ENCODE measurements at regions not wholly inside any gene's neighbourhood (a gene's known extent, or its start where the extent isn't known, plus 50 kb on each side); places are given as distances from the start of the nearest gene placed in this dataset.

- H3K9me3 ChIP-seq (ENCODE audit: control insufficient read depth, insufficient read depth, low read depth, low read length), result no peaks in the 10 kb centered on the region
- DNase-seq (ENCODE audit: low read depth, low spot score) (no peak), ATAC-seq (no peak)
- TF ChIP-seq SIN3A (IDR thresholded peaks at IDR 0.05; ENCODE audit: borderline replicate concordance, insufficient read depth, low read depth, low read length) (no peak), REST (IDR thresholded peaks at IDR 0.05; ENCODE audit: insufficient read depth in 1 of 2, low read depth in 2 of 2, low read length in 1 of 2) (no peak), CTCF (IDR thresholded peaks at IDR 0.05) (no peak), POLR2AphosphoS5 (IDR thresholded peaks at IDR 0.05; ENCODE audit: low read depth, low read length) (no peak), TCF7L2 (IDR thresholded peaks at IDR 0.05; ENCODE audit: low read depth, low read length) (no peak)
- no peaks in the 10 kb centered on the region for H3K4me1 ChIP-seq (ENCODE audit: control insufficient read depth, insufficient read depth, low read length)
- no TSS peak for BruUV-seq (replicated peaks)
- CTCF ChIA-PET, result no interaction called here
- POLR2A ChIA-PET, result no interaction called here
- no peaks in the 10 kb centered on the region for H3K27me3 ChIP-seq (ENCODE audit: control insufficient read depth, insufficient read depth, low read length)
- H3K4me3 ChIP-seq (ENCODE audit: low read depth in 2 of 2, low read length in 2 of 2), result no peak overlapping the region
- H3K27ac ChIP-seq (ENCODE audit: low read length), result no peak overlapping the region
- intact Hi-C loops (cut with micrococcal nuclease; ENCODE audit: unreplicated experiment), result no loop called here
- H3K36me3 ChIP-seq (ENCODE audit: control insufficient read depth, insufficient read depth, low read length), result no peaks in the 10 kb centered on the region
- in situ Hi-C loops (cut with HindIII; ENCODE audit: low pct_unique_long_range_greater_than_20kb, low sequenced_read_pairs), result no loop called here
Measured at GRCh38 chr4:115657991-115658650, 544.7 kb upstream of the NDST4 start.

GRCh38 chr4:115655626-115656025, 542.2 kb upstream of the NDST4 start:
- CTCF ChIA-PET, result no interaction called here
- BruUV-seq (replicated peaks), result no TSS peak
- intact Hi-C loops (cut with micrococcal nuclease; ENCODE audit: unreplicated experiment), result no loop called here

More at GRCh38 chr4:115655626-115656025, 542.2 kb upstream of the NDST4 start:
- Histone ChIP-seq H3K4me3 (ENCODE audit: low read depth in 2 of 2, low read length in 2 of 2) (no peak overlapping the region), H3K4me1 (ENCODE audit: control insufficient read depth, insufficient read depth, low read length) (no peaks in the 10 kb centered on the region), H3K27me3 (ENCODE audit: control insufficient read depth, insufficient read depth, low read length) (no peaks in the 10 kb centered on the region), H3K27ac (ENCODE audit: low read length) (no peak overlapping the region), H3K36me3 (ENCODE audit: control insufficient read depth, insufficient read depth, low read length) (no peaks in the 10 kb centered on the region), H3K9me3 (ENCODE audit: control insufficient read depth, insufficient read depth, low read depth, low read length) (no peaks in the 10 kb centered on the region)
- POLR2A ChIA-PET, result no interaction called here
- no peak for TF ChIP-seq TCF7L2 (IDR thresholded peaks at IDR 0.05; ENCODE audit: low read depth, low read length)
- TF ChIP-seq POLR2AphosphoS5 (IDR thresholded peaks at IDR 0.05; ENCODE audit: low read depth, low read length), result no peak
- TF ChIP-seq CTCF (IDR thresholded peaks at IDR 0.05), result no peak
- no peak for TF ChIP-seq SIN3A (IDR thresholded peaks at IDR 0.05; ENCODE audit: borderline replicate concordance, insufficient read depth, low read depth, low read length)
- no peak for TF ChIP-seq REST (IDR thresholded peaks at IDR 0.05; ENCODE audit: insufficient read depth in 1 of 2, low read depth in 2 of 2, low read length in 1 of 2)
- DNase-seq (ENCODE audit: low read depth, low spot score) (no peak), ATAC-seq (no peak)
- in situ Hi-C loops (cut with HindIII; ENCODE audit: low pct_unique_long_range_greater_than_20kb, low sequenced_read_pairs), result no loop called here
